NCI-H526 treated with DMSO at 0.1 percent for 48 hours (cell line): ENCODE measurements at regions not wholly inside any gene's neighbourhood (a gene's known extent, or its start where the extent isn't known, plus 50 kb on each side); places are given as distances from the start of the nearest gene placed in this dataset.

Experiments
- DNase-seq: peaks from one replicate; lab custom pipeline; 2025; lab: John Stamatoyannopoulos, UW

DNA sequence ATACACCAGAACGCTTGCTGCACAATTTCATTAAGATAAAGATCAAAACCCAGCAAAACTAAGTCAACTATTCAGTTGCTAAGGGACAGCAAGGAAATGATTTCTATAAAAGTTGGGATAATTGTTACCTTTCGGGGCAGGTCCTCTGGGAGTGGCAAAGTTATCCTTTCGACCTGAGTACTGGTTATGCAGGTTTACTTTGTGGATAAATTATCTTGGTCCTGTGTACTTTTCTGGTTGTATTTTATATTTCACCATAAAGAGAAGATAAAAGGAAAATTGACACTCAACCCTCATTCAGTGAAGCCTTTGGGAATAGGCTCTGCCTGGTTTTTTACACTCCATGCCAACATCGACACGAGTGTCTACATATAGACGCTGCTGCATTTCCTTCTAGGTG, 146.5 kb downstream of the SYK start:
- no peak for DNase-seq

DNA sequence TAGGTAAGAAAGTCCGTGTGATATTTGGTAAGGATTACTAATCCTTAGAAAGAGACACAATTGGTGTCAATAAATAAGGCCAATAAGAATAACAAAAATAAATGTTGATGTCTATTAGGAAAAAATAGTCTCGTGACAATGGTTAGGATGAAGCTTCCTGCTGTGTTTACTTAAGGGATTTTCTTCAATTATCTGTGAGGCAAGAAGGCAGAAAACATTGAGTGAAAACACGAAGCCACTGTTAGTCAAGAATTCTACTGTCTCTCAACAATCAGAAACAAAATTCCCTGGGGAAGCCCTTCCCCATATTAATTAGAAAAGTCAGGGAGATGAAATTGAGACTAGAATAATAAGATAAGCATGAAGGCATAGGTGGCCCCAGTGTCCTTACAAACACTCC, 149.0 kb downstream of the SYK start:
- DNase-seq: no peak

DNA sequence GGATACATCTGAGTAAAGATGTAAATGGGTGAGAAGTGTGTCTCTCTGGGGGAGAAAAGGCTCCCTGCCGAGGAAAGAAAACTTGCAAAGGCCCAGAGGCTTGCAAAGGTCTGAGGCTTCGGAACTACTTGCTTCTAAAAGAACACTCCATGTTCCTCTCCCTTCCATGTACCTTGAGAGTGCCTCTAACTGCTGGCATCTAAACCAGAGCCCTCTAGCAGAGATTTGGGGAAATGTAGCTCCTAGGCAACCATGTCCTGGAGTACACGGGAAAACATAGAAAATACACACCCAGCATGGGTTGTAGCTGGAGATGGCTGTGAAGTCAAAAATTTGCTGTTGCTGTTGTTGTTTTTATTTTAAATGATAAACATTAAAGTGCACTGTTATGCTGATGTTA, 151.6 kb downstream of the SYK start:
- DNase-seq: no peak

DNA sequence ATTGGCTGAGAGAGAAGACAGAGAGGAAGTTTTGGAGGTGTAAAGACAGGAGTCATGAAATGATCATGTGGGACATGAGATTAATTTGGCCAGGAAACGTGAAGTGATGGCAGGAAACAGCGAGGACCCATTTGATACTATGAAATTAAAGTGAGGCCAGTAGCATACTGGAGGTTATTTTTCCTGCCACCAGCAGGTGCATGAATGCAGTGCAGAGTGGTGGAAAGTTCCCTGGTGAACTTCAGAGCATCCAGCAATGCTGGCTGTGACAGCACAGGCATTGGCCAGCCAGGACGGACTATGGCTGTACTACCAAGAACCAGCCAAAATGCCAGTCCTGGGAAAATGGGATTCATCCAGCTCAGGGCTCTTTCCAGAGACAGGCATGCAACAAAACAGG, 152.2 kb downstream of the SYK start:
- no peak for DNase-seq

DNA sequence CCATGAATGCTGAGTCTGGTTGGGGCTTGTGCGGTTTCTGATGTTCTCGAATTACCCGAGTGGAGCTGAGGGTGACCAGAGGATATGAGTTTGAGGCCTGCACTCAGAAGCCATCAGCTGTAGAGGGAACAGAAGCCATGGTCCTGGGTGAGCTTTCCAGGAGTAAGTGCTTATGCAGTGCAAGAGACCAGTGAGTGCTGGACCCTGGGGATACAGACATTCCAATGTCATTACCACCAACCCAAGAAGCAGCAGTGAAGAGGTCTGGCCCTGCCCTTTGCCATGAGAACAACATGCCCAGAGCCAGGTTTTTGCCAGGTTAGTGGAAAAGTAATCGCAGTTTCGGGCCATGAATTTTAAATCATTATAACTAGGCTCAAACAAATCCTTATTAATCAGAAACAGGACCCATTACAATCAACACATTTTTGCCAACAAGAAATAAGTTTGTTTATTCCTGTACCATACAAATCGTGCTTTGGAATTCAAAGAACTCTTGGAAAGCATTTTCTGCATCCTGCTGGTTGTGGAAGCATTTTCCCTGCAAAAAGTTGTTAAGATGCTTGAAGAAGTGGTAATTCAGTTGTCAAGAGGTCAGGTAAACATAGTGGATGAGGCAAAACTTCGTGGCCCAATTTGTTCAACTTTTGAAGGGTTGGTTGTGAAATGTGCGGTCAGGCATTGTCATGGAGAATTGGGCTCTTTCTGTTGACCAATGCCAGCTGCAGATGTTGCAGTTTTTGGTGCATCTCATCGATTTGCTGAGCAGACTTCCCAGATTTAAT, 154.6 kb downstream of the SYK start:
- DNase-seq: no peak

DNA sequence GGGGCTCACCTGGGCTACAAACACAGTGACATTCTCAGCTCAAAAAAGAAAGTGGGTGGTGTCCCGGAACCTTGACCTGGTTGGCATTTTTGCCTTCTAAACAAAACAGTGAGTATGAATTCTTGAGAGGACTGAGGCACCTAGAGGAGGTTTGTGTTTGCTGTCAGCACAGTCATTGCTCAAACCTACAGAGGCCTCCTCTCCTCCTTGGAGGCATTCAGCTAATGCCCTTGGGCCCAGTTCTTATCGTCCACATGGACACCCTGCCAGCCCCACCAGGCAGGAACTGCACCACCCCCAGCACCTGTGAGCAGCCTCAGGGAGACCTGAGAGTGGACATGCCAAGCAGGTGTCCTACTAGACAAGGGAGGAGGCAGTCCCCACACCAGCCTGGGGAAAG, 156.7 kb downstream of the SYK start:
- DNase-seq: no peak

DNA sequence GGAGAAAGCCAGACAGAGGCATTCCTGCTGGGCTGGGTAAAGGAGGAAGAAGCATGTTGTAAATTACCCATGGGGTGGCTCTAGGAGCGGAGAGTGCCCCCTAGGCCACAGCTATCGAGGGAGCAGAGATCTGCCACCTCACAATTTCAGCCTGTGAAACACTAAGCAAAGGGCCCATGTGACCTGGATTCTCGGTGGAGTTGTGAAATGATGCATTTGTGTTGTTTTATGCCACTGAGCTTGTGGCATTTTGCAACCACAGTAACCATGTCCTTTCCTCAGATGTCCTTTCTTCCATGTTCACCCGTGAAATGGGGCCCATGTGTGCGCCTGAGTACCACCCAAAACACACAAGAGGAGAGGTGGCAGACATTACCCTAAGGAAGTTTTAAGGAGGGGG, 159.3 kb downstream of the SYK start:
- DNase-seq: no peak

DNA sequence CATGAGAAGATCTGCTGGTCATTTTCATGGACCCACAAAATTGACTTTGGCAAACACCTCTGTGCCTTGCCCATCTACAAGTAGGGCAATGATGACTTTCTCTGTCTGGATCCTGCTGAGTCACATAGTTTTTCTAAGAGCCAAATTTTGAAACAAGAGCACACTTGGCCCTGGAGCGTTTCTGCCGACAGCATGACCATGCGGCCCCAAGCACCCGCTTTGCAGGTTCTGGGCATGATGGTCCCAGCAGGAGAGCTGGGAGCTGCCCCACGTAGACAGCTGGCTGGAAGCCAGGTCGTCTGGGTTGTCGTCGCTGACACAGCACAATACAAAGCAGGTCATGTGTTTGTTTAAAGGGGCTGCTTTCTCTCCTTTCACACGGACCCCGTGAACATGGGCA, 159.8 kb downstream of the SYK start:
- DNase-seq: no peak

DNA sequence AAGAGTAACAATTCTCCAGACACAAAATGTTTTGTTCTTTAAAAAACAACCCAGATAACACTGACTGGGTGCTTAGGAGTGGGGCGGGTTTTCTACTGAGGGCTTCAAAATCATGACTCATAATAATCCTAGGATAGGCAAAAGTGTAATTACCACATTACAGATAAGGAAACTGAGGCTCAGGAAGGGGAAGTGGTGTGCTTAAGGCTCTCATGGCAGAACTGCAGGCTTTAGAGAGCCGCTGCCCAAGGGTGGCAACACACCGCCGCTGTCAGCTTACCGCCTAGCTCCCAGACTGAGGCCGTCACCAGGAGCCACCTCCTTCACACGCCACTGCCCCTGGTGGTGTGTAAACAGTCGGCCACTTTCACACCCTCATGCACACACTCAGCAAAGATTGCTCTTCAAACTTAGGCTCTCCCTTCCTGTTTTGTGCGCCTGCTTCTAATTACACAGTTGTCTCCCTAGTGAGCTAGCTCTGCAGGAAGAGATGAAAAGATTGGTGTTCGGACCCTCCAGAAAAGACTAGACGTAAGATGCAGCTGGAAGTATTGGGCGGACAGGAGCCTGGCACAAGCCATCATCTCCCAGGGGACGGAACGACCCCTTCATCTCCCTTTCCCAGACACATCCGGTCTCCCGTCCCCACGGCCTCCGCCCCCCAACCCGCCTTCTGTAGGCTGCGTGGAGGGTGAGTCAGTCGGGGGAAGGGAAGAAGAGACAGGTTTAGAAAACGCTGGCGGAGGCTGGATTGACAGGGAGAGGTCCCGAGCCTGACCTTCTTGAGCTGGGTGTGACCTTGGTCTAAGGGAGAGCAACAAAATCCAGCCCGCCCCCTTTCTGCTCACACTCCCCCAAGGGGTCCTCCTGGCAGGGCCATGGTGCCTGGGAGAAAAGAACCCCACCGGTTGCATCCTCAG, 162.7 kb downstream of the SYK start:
- DNase-seq: no peak

DNA sequence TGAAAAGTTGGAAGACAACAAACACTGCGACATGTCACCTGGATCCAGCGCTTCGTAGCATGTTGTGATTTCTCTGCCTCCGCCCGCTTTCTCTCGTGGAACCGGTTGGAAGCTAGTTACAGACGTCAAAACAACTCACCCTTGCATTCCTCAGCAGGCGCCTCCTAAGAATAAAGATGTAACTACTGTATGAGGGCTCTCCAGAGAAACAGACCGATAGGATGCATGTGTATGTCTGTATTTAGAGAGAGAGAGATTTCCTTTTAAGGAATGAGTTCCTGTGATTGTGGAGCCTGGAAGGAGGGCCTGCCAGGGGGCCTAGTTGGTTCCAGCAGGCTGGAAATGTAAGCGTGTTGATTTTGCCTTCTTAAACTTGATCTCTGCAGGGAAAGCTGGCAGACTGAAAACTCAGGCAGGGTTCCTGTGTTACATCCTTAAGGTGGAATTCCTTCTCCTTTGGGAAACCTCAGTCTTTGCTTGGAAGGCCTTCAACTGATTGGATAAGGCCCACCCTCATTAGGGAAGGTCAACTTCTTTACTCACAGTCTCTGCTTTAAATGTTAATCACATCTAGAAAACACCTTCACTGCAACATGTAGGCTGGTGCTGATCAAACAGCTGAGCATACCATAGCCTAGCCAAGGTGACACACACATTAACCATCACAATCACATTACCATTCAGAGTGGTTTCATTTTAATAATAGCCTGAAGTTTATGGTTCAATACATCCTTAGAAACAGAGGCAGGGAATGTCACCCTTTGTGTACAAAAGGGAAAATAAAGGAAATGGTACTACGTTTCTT, 163.8 kb downstream of the SYK start:
- peak; percentile 12 for DNase-seq

DNA sequence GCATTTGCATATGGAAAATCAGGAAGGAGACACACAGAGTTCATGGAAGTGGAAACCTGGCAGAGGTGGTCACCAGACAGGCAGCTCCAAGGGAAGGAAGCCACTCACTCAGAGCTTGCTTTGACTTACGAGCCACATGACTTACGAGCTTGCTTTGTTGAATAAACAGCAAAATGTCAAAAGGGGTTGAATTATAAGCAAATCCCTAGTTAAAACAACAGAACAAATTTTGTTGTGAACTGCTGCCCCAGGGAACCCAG, 164.3 kb downstream of the SYK start:
- DNase-seq: no peak

DNA sequence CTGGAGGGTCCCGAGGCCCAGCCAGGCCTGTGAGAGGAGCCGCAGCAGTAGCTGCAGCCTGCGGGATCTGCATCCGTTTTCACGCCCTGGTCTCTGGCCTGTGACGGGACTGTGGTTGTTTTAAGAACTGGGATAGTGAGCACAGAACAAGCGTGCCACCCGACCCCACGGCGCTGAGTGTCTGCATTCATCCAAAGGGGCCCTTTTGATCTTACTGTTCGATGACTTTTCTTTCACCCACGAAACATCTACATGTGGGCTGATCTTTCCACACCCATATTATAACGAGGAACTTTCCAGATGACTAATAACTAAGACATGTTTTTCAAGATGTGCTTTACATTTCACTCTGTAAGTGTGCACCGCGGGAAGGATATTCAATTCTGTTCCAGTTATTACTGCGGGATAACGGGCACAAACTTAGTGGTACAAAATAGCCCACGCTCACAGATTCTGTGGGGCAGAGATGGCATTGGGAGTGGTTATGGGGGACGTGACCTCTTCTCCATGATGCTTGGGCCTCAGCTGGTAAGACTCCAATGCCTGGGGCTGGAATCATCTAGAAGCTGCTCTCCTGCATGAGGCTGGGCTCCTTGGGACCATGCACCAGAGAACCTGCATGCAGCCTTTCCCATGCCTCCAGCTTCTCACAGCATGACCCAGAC, 165.0 kb downstream of the SYK start:
- DNase-seq: no peak

DNA sequence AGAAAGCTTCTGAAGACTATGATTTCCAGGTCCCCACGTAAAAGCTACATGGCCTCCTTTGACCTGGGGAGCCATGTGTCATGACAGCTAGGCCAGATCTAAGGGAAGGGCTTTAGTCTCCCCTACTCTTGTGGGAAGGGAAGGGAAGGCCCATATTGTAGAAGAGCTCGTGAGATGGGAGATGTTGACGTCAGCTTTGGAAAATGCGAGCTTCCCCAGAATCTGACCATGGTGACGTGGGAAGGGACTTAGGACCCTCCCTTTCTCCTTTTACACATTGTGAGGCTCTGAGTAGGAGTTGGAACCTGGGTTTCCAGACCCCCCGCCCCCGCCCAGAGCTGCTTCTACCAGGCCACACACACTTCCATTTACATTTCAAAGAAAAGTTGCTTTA, 165.5 kb downstream of the SYK start:
- DNase-seq: no peak

DNA sequence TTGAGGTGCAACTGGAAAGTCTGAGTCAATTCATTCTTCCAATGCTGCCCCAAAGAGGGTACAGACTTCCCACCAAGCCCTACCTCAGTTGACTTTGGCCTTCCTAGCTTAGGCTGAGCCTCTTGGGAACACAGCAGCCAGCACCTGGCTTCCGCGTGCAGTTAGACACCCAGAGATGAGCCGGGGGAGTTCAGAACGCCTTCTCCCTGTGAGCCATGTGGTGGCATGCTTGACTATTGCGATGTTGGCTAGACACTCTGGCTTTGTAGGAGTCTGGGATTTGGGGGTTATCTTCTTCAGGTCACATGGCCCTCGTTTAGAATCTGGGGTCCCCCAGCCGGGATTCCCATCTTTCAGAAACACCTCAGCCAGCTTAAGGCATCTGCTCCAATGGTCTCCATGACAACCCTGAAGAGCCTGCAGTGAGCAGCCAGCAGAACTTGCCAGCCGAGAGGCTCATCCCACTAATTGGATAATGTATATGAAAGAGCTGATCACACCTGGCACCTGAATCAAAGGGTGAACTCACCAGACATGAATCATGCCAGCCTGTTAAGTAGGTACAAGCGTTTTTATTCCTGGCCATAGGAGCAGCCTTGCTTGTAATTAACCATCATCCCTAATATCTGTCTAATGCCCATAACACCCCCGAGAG, 167.5 kb downstream of the SYK start:
- no peak for DNase-seq

DNA sequence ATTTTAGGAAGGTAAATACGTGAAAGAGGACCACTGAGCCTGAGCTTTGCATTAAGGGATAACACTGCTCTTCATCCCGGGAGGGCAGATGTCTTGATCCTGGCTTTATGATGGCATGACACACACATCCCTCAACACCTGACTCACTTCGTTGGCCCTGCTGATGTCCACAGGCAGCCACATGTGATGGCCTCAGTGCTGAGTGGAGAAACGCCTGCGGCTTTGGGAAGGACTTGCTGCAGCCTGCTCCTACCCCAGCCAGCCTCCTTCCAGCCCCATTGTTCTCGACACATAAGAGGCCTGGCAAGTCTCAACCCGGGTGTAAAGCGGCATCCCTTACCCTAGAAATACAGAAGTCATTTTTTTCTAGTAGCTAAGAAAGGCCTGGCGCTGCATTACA, 169.0 kb downstream of the SYK start:
- no peak for DNase-seq

DNA sequence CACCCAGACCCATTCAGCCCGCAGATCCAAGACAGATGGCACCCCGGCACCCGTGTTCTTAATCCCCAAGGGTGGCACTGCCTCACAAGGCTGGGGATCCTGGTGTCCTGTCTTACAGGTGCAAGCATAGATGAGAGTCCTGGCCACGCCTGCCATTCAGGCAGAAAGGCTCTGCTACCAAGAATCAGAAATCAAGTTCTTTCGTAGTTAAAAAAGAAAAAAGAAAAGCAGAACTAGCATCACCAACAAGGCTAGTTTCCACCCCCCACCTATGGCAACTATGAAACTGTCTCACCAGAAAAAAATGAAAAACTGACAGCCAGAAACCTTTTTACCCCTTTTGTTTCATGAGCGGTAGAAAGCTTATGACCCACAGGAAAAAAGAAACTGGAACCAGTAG, 170.4 kb downstream of the SYK start:
- DNase-seq: no peak

DNA sequence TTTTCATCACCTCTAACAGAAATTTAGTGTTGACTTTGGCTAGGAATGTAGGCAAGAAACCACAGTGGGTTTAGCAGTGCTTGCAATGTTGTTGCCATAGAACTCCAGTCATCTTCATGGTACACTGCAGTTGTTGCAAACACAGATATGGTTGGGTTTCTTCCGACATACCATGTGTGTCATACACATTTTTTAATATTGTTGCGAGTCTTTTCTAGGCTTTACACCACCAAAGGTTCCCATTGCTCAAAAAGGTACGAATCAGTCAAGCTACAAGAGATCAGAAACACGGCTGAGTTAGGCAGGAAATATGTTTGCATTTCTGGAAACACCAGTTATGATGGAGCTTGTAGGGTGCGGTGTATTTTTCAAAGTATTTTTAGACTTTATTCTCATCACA, 172.4 kb downstream of the SYK start:
- no peak for DNase-seq

DNA sequence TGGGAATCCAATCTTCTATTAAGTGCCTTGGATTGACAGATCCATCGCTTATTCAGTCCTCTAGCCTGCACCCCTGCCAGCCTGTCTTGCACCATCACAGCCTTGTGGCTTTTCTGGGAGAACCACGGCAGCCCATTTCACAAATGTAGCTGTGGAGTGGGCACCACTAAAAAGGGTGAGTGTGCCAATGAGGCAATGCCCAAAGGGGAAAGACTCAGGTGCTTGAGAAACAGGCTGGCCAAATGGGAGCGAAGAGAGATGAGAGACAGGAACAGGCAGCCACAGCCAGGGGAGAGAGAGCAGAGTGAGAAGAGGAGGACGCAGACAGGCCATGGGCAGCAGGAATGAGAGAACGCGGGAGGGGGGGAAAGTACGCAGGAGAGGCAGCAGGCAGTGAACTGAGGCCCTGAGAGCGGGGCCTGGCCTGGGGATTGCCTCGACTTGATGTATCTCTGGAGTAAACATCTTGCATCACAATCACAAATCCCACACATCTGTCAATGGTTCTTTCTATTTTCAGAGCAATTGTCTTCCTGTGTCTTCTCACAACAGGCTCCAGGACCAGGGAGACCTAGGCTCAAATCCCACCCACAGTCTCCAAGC, 173.1 kb downstream of the SYK start:
- DNase-seq: no peak

DNA sequence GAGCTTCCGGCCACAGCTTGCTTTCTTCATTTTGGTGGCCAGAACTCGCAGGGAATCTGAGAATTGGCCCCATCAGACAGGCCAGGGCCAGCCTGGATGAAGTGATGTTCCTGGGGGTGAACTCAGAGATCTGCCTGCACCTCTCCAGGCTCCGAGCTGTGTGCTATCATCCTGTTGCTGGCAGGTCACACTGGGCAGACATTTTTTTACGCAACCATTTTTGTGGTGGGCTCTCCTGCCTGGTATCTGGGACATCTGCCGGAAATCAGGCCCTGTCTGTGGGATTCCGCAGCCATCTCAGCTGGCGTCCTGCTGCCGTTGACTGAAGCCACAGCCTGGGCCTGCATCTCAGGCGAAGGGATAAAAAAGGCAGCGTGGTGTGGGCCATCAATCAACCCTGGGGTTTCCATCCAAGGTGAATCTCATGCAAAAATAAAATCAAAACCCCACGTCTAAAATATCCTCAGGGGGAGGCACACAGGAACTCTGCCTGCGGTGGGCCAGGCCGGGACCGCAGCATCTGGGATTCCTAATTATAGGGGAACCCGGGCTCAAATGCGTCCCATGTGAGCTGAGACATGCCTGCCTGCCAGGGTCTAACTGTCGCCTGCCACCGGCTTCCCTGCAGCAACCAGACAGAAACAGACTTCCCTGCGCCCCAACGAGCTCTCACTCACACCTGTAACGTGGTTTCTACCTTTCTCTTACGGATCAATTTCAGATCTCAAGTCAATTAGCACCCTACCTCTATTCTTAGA, 174.3 kb downstream of the SYK start:
- no peak for DNase-seq

DNA sequence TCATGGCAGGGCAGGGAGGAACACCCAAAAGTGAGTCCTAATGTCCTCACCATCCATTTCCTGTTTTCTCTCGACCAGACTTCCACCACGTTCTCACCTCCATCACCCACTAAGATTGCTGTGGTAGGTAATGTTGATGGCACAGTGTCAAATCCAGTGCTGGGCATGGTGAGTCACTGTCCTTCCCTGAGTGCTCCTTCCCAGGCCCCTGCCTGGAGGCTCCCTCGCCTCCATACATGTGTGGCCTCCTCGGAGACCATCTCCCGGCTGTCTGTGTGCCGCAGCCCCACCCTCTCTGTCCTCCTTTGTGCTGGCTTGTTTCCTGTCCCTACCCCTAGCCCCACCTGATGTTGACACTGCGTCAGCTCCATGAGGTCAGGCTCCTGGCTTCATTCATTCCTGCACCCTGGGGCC, 177.5 kb downstream of the SYK start:
- no peak for DNase-seq

DNA sequence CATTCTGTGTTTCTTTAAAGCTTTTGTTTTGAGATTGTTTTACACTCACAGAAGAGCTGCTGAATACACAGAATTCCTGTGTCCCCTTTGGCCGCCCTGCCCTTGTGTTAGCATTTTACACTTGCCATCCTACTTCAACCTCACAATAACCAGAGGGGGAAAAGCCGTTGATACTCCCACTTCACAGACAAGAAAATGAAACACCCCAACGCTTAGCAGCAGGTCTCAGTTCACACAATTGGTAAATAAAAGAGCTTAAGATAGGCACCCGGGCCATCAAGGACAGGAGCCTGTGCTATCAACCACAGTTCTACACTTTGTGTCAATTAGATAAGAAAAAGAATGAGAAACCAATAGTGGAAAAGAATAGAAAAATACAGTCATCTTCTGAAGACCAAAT, 178.0 kb downstream of the SYK start:
- DNase-seq: no peak
